Right lobe of liver (tissue), 4 donors: ENCODE measurements at regions not wholly inside any gene's neighbourhood (a gene's known extent, or its start where the extent isn't known, plus 50 kb on each side); places are given as distances from the start of the nearest gene placed in this dataset.

ENCODE experiments used
- POLR2A ChIP-seq: fragments of 450-650 bp; IDR thresholded peaks from one replicate; pipeline ENCODE4 v1.6.1; 2017; ENCODE audit warnings: antibody characterized with exemption, mild to moderate bottlenecking
- TF ChIP-seq, protein P1 (sequence below), 4 donors: fragments of 200-600 bp in 3 of 4; fragments of 450-650 bp in 1 of 4; IDR thresholded peaks; one replicate each; pipeline versions ENCODE4 v1.5.1 to v1.8.0; 2016 to 2022; ENCODE audit warnings: antibody characterized with exemption in 4 of 4, mild to moderate bottlenecking in 2 of 4
- donor health status: DM: no; HTN: no; CAD: no.
- donor health status: DM: no; HTN: no; CAD: no.
- donor health status: DM: no; HTN: yes; CAD: no.

DNA sequence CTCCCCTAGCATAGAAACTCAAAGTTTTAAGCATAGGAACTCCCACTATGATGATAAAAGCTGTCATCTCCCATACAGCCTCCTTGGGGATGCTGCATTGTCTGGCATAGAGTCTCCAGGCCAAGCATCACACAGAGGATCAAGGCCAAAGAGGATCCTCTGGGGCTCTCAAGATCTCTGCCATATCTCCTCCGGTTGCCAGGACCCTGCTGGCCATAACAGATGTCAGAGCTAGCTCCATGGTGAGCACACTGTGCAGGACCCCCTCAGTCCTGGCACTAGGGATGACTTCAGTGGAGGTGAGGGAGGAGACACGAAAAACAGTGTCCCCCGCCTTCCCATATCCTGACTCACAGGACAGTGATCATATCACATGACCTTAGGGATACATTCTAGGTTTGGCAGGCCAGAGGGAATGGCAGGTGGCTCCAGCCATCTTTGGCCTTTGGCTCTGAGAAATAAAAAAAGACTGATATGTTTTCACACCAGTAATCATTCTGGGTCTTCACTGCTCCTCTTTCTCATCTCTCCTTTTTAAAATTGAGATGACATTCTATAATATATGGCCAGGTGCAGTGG is 235.0 kb downstream of the MYCN start:
- TF ChIP-seq, protein P1, sequence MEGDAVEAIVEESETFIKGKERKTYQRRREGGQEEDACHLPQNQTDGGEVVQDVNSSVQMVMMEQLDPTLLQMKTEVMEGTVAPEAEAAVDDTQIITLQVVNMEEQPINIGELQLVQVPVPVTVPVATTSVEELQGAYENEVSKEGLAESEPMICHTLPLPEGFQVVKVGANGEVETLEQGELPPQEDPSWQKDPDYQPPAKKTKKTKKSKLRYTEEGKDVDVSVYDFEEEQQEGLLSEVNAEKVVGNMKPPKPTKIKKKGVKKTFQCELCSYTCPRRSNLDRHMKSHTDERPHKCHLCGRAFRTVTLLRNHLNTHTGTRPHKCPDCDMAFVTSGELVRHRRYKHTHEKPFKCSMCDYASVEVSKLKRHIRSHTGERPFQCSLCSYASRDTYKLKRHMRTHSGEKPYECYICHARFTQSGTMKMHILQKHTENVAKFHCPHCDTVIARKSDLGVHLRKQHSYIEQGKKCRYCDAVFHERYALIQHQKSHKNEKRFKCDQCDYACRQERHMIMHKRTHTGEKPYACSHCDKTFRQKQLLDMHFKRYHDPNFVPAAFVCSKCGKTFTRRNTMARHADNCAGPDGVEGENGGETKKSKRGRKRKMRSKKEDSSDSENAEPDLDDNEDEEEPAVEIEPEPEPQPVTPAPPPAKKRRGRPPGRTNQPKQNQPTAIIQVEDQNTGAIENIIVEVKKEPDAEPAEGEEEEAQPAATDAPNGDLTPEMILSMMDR (IDR thresholded peaks at IDR 0.05) = no peak
- no peak for TF ChIP-seq POLR2A
